K562 (cell line): ENCODE measurements at regions not wholly inside any gene's neighbourhood (a gene's known extent, or its start where the extent isn't known, plus 50 kb on each side); places are given as distances from the start of the nearest gene placed in this dataset.

Source experiments
- ATAC-seq: fragments of 200-7000 bp; cut with Tn5 transposase; 3 replicates; pipeline ENCODE4 v1.9.1; 2020; ENCODE audit warnings: moderate library complexity
- BruUV-seq: library from RNA; stranded (reverse); fragments of 400-500 nt; replicated peaks from 2 replicates; lab custom pipeline; 2021; lab: Mats Ljungman, UMichigan
- CTCF ChIA-PET: fragments of 300-600 bp; formaldehyde crosslinking; extraction: SDS; loops from one replicate; lab custom pipeline; 2021; ENCODE audit warnings: low intra/inter-chr PET ratio; lab: Yijun Ruan, JAX
- POLR2A ChIA-PET: fragments of 300-600, 350-650 bp; sonication (Branson Sonifier 250); formaldehyde crosslinking; extraction: SDS; loops from one replicate; lab custom pipeline; 2021; ENCODE audit warnings: antibody characterized with exemption, inconsistent platforms; lab: Yijun Ruan, JAX
- DNase-seq, 4 experiments: peaks; one replicate each; pipeline versions ENCODE4 v3.0.0 to v3.0.0-alpha.2; 2011 to 2018; ENCODE audit warnings: low spot score in 3 of 4, mixed read lengths in 3 of 4; ENCODE audit errors: extremely low read depth in 1 of 4
- FAIRE-seq: peaks from 2 replicates; lab custom pipeline; 2011; peaks lifted over from hg19 to GRCh38; lab: Jason Lieb, UNC
- H2AFZ ChIP-seq: 2 replicates; pipeline ENCODE4 v1.6.0; 2011; ENCODE audit warnings: low read depth, low read length, control low read depth, inconsistent platforms
- H3K27ac ChIP-seq: fragments of 200-600 bp; 3 replicates; pipeline ENCODE4 v1.8.0; 2011; ENCODE audit warnings: low read depth, mild to moderate bottlenecking, control low read depth, inconsistent platforms, low read length, moderate library complexity, mixed read lengths; ENCODE audit errors: extremely low read depth
- H3K27me3 ChIP-seq, 2 experiments: fragments of 300-600 bp in 1 of 2; 2 replicates in 1 of 2; 3 replicates in 1 of 2; pipeline versions ENCODE4 v1.6.0 to v1.8.0; 2011; ENCODE audit warnings: inconsistent platforms in 2 of 2, low read length in 2 of 2, mild to moderate bottlenecking in 1 of 2, mixed read lengths in 1 of 2, moderate library complexity in 1 of 2; ENCODE audit not compliant: control insufficient read depth in 2 of 2, insufficient read depth in 2 of 2
- H3K36me3 ChIP-seq: fragments of 300-600 bp; 3 replicates; pipeline ENCODE4 v1.8.0; 2011; ENCODE audit warnings: mild to moderate bottlenecking, low read length, inconsistent platforms; ENCODE audit not compliant: control insufficient read depth, insufficient read depth
- H3K4me1 ChIP-seq, 2 experiments: fragments of 200-600 bp in 1 of 2; replicated peaks in 1 of 2; 2 replicates in 1 of 2; 3 replicates in 1 of 2; pipeline versions ENCODE4 v1.5.1 to v1.8.0; 2011; ENCODE audit warnings: inconsistent platforms in 2 of 2, low read length in 2 of 2, mild to moderate bottlenecking in 1 of 2, mixed read lengths in 1 of 2, moderate library complexity in 1 of 2; ENCODE audit not compliant: control insufficient read depth in 2 of 2, insufficient read depth in 2 of 2
- H3K4me2 ChIP-seq: 2 replicates; pipeline ENCODE4 v1.6.1; 2011; ENCODE audit warnings: low read length, control low read depth, inconsistent platforms, mixed read lengths; ENCODE audit not compliant: insufficient read depth
- H3K4me3 ChIP-seq: fragments of 200-600 bp; sonication (generic), shearing (Covaris generic); 2 replicates; pipeline ENCODE4 v1.5.1; 2016; ENCODE audit warnings: control low read depth, inconsistent platforms
- H3K79me2 ChIP-seq: fragments of 200-600 bp; 3 replicates; pipeline ENCODE4 v1.8.0; 2011; ENCODE audit warnings: low read length, inconsistent platforms; ENCODE audit not compliant: control insufficient read depth, insufficient read depth
- H3K9ac ChIP-seq, 2 experiments: 2 replicates each; pipeline versions ENCODE4 v1.6.0 to v1.6.1; 2011; ENCODE audit warnings: low read depth in 2 of 2, low read length in 2 of 2, control low read depth in 1 of 2, inconsistent platforms in 1 of 2, mild to moderate bottlenecking in 1 of 2, mixed read lengths in 1 of 2; ENCODE audit not compliant: insufficient read depth in 1 of 2
- H3K9me1 ChIP-seq: one replicate; pipeline ENCODE4 v1.6.0; 2011; ENCODE audit warnings: inconsistent platforms, mild to moderate bottlenecking, low read length, moderate library complexity; ENCODE audit not compliant: control insufficient read depth, insufficient read depth
- H3K9me3 ChIP-seq: replicated peaks from 2 replicates; pipeline ENCODE4 v1.5.1; 2011; ENCODE audit warnings: low read depth, low read length, inconsistent platforms; ENCODE audit not compliant: control insufficient read depth, insufficient read depth
- H4K20me1 ChIP-seq: replicated peaks from 2 replicates; pipeline ENCODE4 v1.6.1; 2011; ENCODE audit warnings: low read length, inconsistent platforms, mixed read lengths; ENCODE audit not compliant: control insufficient read depth, insufficient read depth
- DPF2 ChIP-seq: fragments of 450-650 bp; IDR thresholded peaks from 2 replicates; pipeline ENCODE4 v1.6.1; 2016
- HDAC1 ChIP-seq, 2 experiments: fragments of 450-650 bp; IDR thresholded peaks; 2 replicates each; pipeline ENCODE4 v1.6.1; 2016 to 2017; ENCODE audit warnings: inconsistent platforms in 1 of 2, mild to moderate bottlenecking in 1 of 2, moderate library complexity in 1 of 2
- HLTF ChIP-seq: fragments of 450-650 bp; IDR thresholded peaks from 2 replicates; pipeline ENCODE4 v1.6.1; 2016
- PHF21A ChIP-seq: fragments of 450-650 bp; IDR thresholded peaks from 2 replicates; pipeline ENCODE4 v1.6.1; 2017; ENCODE audit warnings: low read depth, borderline replicate concordance
- RBM22 ChIP-seq: fragments of 200-400 bp; formaldehyde crosslinking; IDR thresholded peaks from 2 replicates; pipeline ENCODE4 v1.6.1; 2018; ENCODE audit warnings: low read length, low read depth; ENCODE audit not compliant: poor library complexity, severe bottlenecking
- U2AF2 ChIP-seq: fragments of 200-400 bp; formaldehyde crosslinking; optimal IDR thresholded peaks from 2 replicates; pipeline ENCODE3; 2017; ENCODE audit warnings: low read depth, mild to moderate bottlenecking, low read length
- ZNF174 ChIP-seq: fragments of 250-450 bp; sonication (Bioruptor Pico); IDR thresholded peaks from 2 replicates; pipeline ENCODE4 v1.4.0; 2020; ENCODE audit warnings: mild to moderate bottlenecking
- ZZZ3 ChIP-seq: fragments of 450-650 bp; IDR thresholded peaks from 2 replicates; pipeline ENCODE4 v1.6.1; 2016; ENCODE audit warnings: antibody characterized with exemption, mild to moderate bottlenecking, moderate library complexity
- WGBS: fragments of 100-300 bp; shearing (Covaris generic); methylation state at CpG from one replicate; pipeline ENCODE4 v1.1.6; 2016; ENCODE audit warnings: low coverage, mixed read lengths; ENCODE audit not compliant: insufficient coverage; ENCODE audit errors: missing lambda C conversion rate; 5-methylcytosine and 5-hydroxymethylcytosine counted together
- in situ Hi-C: fragments of 300-500 bp; cut with MboI; formaldehyde crosslinking; loops from 4 replicates; pipeline ENCODE4 v1.15.0; 2018; ENCODE audit warnings: inconsistent platforms, mixed read lengths
- intact Hi-C: fragments of 100-400 bp; cut with micrococcal nuclease; formaldehyde crosslinking; loops from 2 replicates; pipeline ENCODE4 v1.14.2; 2022
- TF ChIP-seq, protein P1 (sequence below): fragments of 250-450 bp; sonication (Bioruptor Pico); IDR thresholded peaks from 2 replicates; pipeline ENCODE4 v1.8.0; 2022; ENCODE audit warnings: inconsistent platforms

DNA sequence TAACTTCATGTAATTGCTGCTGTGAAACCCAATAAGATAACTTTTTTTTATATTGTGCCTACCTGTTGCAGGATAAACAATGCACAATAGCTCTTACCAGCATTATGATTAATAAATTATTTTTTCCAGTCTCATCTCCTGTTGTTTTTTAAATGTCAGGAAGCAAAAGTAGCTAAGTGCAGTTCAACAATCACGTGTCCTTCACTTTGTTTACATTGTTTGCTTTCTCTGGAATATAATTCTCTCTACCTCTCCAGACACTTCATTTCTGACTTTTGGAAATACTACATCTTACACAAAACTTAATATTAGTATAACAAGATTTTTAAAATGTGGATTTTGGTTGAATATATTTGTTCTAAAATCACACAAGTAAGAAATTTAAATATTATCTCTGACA lies 1359.4 kb downstream of the SLITRK1 start:
- POLR2A ChIA-PET, result no interaction called here
- CTCF ChIA-PET, result no interaction called here
- Histone ChIP-seq H3K4me1 (no peaks in the 10 kb centered on the region), H3K36me3 (no peaks in the 10 kb centered on the region), H3K27me3 (no peaks in the 10 kb centered on the region), H4K20me1 (no peaks in the 10 kb centered on the region), H3K4me2 (no peak overlapping the region), H2AFZ (no peak overlapping the region), H3K9me3 (no peaks in the 10 kb centered on the region), H3K27ac (no peak overlapping the region), H3K9me1 (no peaks in the 10 kb centered on the region), H3K79me2 (no peaks in the 10 kb centered on the region), H3K4me3 (no peak overlapping the region), H3K9ac (no peak overlapping the region)
- BruUV-seq, result no TSS peak
- TF ChIP-seq HDAC1 (IDR thresholded peaks at IDR 0.05) (no peak), RBM22 (no peak), ZNF174 (no peak), PHF21A (no peak), ZZZ3 (no peak), DPF2 (no peak), U2AF2 (no peak), HLTF (no peak)
- TF ChIP-seq, protein P1, sequence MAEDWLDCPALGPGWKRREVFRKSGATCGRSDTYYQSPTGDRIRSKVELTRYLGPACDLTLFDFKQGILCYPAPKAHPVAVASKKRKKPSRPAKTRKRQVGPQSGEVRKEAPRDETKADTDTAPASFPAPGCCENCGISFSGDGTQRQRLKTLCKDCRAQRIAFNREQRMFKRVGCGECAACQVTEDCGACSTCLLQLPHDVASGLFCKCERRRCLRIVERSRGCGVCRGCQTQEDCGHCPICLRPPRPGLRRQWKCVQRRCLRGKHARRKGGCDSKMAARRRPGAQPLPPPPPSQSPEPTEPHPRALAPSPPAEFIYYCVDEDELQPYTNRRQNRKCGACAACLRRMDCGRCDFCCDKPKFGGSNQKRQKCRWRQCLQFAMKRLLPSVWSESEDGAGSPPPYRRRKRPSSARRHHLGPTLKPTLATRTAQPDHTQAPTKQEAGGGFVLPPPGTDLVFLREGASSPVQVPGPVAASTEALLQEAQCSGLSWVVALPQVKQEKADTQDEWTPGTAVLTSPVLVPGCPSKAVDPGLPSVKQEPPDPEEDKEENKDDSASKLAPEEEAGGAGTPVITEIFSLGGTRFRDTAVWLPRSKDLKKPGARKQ, result no peak
- WGBS, result 0% methylated on average over 1 of the region's 1 CpG
- FAIRE-seq, result no peak
- no peak for ATAC-seq
- in situ Hi-C loops (no loop called here), intact Hi-C loops (no loop called here)
- no peak for DNase-seq
